SK-N-SH (cell line): ENCODE measurements at regions not wholly inside any gene's neighbourhood (a gene's known extent, or its start where the extent isn't known, plus 50 kb on each side); places are given as distances from the start of the nearest gene placed in this dataset.

Experiments used
- CTCF ChIA-PET: fragments of 300-600, 350-600 bp; formaldehyde crosslinking; extraction: SDS; loops from one replicate; lab custom pipeline; 2021; lab: Yijun Ruan, JAX
- POLR2A ChIA-PET: fragments of 350-600 bp; sonication (Branson Sonifier 250); formaldehyde crosslinking; extraction: SDS; loops from one replicate; lab custom pipeline; 2020; ENCODE audit warnings: antibody characterized with exemption, inconsistent platforms; lab: Yijun Ruan, JAX
- DNase-seq: peaks from one replicate; pipeline ENCODE4 v3.0.0; 2012
- H2AFZ ChIP-seq: fragments of 200-600 bp; sonication (generic); 2 replicates; pipeline ENCODE4 v1.8.1; 2016; ENCODE audit warnings: antibody characterized with exemption, mild to moderate bottlenecking, low read depth
- H3F3A ChIP-seq: fragments of 200-600 bp; sonication (generic); replicated peaks from 2 replicates; pipeline ENCODE3; 2016; ENCODE audit warnings: antibody characterized with exemption, mild to moderate bottlenecking; ENCODE audit not compliant: insufficient read depth
- H3K27ac ChIP-seq, 2 experiments: fragments of 200-500 bp in 1 of 2; fragments of 200-600 bp in 1 of 2; sonication (Bioruptor generic) in 1 of 2; sonication (generic), shearing (Covaris generic) in 1 of 2; 2 replicates each; pipeline versions ENCODE4 v1.5.1 to v1.6.1; 2014 to 2016; ENCODE audit warnings: low read depth in 2 of 2, inconsistent platforms in 1 of 2, low read length in 1 of 2, mild to moderate bottlenecking in 1 of 2, mixed read lengths in 1 of 2
- H3K27me3 ChIP-seq: fragments of 200-600 bp; sonication (generic), shearing (Covaris generic); 2 replicates; pipeline ENCODE4 v1.6.1; 2016; ENCODE audit warnings: mixed run types; ENCODE audit not compliant: insufficient read depth
- H3K36me3 ChIP-seq, 2 experiments: fragments of 200-500 bp in 1 of 2; fragments of 200-600 bp in 1 of 2; sonication (Bioruptor generic) in 1 of 2; sonication (generic) in 1 of 2; replicated peaks in 1 of 2; 2 replicates each; pipeline versions ENCODE3 to v1.5.1; 2014 to 2016; ENCODE audit warnings: low read length in 1 of 2, mild to moderate bottlenecking in 1 of 2; ENCODE audit not compliant: insufficient read depth in 2 of 2, control insufficient read depth in 1 of 2
- H3K4me1 ChIP-seq, 2 experiments: fragments of 200-500 bp in 1 of 2; fragments of 200-600 bp in 1 of 2; sonication (Bioruptor generic) in 1 of 2; sonication (generic), shearing (Covaris generic) in 1 of 2; 2 replicates each; pipeline versions ENCODE4 v1.5.1 to v1.6.1; 2014 to 2016; ENCODE audit warnings: low read depth in 1 of 2, low read length in 1 of 2, mixed run types in 1 of 2; ENCODE audit not compliant: insufficient read depth in 2 of 2, control insufficient read depth in 1 of 2
- H3K4me2 ChIP-seq: fragments of 200-600 bp; sonication (generic), shearing (Covaris generic); 2 replicates; pipeline ENCODE4 v1.6.1; 2017; ENCODE audit warnings: mixed run types
- H3K4me3 ChIP-seq, 2 experiments: fragments of 200-500 bp in 1 of 2; fragments of 200-600 bp in 1 of 2; sonication (Bioruptor generic) in 1 of 2; sonication (generic), shearing (Covaris generic) in 1 of 2; 2 replicates each; pipeline versions ENCODE4 v1.5.1 to v1.8.1; 2014 to 2016; ENCODE audit warnings: low read depth in 2 of 2, inconsistent platforms in 1 of 2, low read length in 1 of 2, mild to moderate bottlenecking in 1 of 2, mixed read lengths in 1 of 2, moderate library complexity in 1 of 2
- H3K79me2 ChIP-seq: fragments of 200-600 bp; sonication (generic); 2 replicates; pipeline ENCODE4 v1.8.1; 2017; ENCODE audit warnings: mild to moderate bottlenecking; ENCODE audit not compliant: insufficient read depth
- H3K9ac ChIP-seq: fragments of 200-600 bp; sonication (generic); 2 replicates; pipeline ENCODE4 v1.6.1; 2017; ENCODE audit warnings: mixed run types
- H3K9me2 ChIP-seq: fragments of 200-600 bp; sonication (generic); 2 replicates; pipeline ENCODE4 v1.6.1; 2017; ENCODE audit warnings: mixed run types
- H3K9me3 ChIP-seq: fragments of 200-600 bp; sonication (generic); 2 replicates; pipeline ENCODE4 v1.6.1; 2017; ENCODE audit warnings: mixed run types, mild to moderate bottlenecking, moderate library complexity
- H4K20me1 ChIP-seq: fragments of 200-600 bp; sonication (generic); 2 replicates; pipeline ENCODE4 v1.6.1; 2017; ENCODE audit warnings: mild to moderate bottlenecking, mixed run types; ENCODE audit not compliant: insufficient read depth
- EP300 ChIP-seq, 2 experiments: IDR thresholded peaks; 2 replicates each; pipeline versions ENCODE4 v1.4.0 to v1.6.1; 2012; ENCODE audit warnings: borderline replicate concordance in 1 of 2, low read depth in 1 of 2, low read length in 1 of 2
- FOSL2 ChIP-seq: IDR thresholded peaks from 2 replicates; pipeline ENCODE4 v1.4.0; 2012; ENCODE audit warnings: low read depth, mild to moderate bottlenecking, moderate library complexity, borderline replicate concordance
- GATA2 ChIP-seq: sonication (generic); formaldehyde crosslinking; IDR thresholded peaks from 2 replicates; pipeline ENCODE4 v1.5.0; 2020; ENCODE audit warnings: mild to moderate bottlenecking, missing genetic modification reagents
- MXI1 ChIP-seq: IDR thresholded peaks from 2 replicates; pipeline ENCODE4 v1.6.1; 2012; ENCODE audit warnings: mild to moderate bottlenecking, low read depth, low read length, improper control_type of control experiment
- POLR2AphosphoS5 ChIP-seq: IDR thresholded peaks from 2 replicates; pipeline ENCODE4 v1.6.1; 2012; ENCODE audit warnings: low read depth, low read length
- RCOR1 ChIP-seq: fragments of 150-350 bp; IDR thresholded peaks from 2 replicates; pipeline ENCODE4 v1.6.1; 2017; ENCODE audit warnings: antibody characterized with exemption, low read length
- RFX5 ChIP-seq: IDR thresholded peaks from 2 replicates; pipeline ENCODE4 v1.6.1; 2012; ENCODE audit warnings: mild to moderate bottlenecking, improper control_type of control experiment, low read length
- RXRA ChIP-seq: IDR thresholded peaks from 2 replicates; pipeline ENCODE4 v1.4.0; 2012; ENCODE audit warnings: low read depth, mild to moderate bottlenecking, borderline replicate concordance
- SMC3 ChIP-seq: IDR thresholded peaks from 2 replicates; pipeline ENCODE4 v1.6.1; 2012; ENCODE audit warnings: low read depth, low read length, improper control_type of control experiment
- TAF1 ChIP-seq: IDR thresholded peaks from 2 replicates; pipeline ENCODE4 v1.6.1; 2012; ENCODE audit warnings: low read depth, mild to moderate bottlenecking, low read length, moderate library complexity, borderline replicate concordance
- TCF12 ChIP-seq: IDR thresholded peaks from 2 replicates; pipeline ENCODE4 v1.4.0; 2012
- YY1 ChIP-seq: IDR thresholded peaks from 2 replicates; pipeline ENCODE4 v1.4.0; 2012; ENCODE audit warnings: low read depth, mild to moderate bottlenecking
- WGBS: methylation state at CpG from one replicate; pipeline ENCODE4 v1.1.6; 2017; ENCODE audit warnings: low lambda C conversion rate; 5-methylcytosine and 5-hydroxymethylcytosine counted together
- TF ChIP-seq, protein P1 (sequence below): IDR thresholded peaks from 2 replicates; pipeline ENCODE4 v1.4.0; 2012; ENCODE audit warnings: low read depth
- TF ChIP-seq, protein P2 (sequence below): IDR thresholded peaks from 2 replicates; pipeline ENCODE4; 2012
- TF ChIP-seq, protein P3 (sequence below): fragments of 150-350 bp; IDR thresholded peaks from 2 replicates; pipeline ENCODE4 v1.6.1; 2016; ENCODE audit warnings: mild to moderate bottlenecking, low read depth, low read length

DNA sequence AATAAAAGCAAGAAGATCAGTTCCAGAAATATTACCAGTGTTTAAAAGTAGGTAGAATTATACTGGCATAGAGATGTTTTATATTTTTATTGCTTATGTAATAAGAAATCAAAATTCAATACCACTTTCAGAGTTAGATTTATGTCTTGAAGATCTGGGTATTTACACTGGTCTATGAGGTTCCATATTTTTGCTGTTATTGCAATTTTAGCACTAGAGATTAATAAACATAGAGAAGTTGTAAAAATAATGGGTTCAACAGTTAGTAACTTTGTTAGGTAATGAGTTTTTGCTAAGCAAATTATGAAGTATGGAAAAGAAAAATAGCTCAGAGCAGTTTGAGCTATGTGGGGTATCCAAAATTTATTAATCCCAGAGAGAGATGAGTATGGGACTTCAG, 188.1 kb downstream of the SYT10 start:
- H3K79me2 ChIP-seq, result no peaks in the 10 kb centered on the region
- no peaks in the 10 kb centered on the region for H3K36me3 ChIP-seq
- H3K9ac ChIP-seq, result no peak overlapping the region
- no peak overlapping the region for H3K27ac ChIP-seq
- no peaks in the 10 kb centered on the region for H3K4me1 ChIP-seq
- no peak overlapping the region for H2AFZ ChIP-seq
- H3K9me3 ChIP-seq, result no peaks in the 10 kb centered on the region
- TF ChIP-seq RCOR1 (no peak), TAF1 (no peak), MXI1 (no peak), POLR2AphosphoS5 (no peak), GATA2 (CRISPR knock-in tag) (no peak), RFX5 (no peak)
- TF ChIP-seq, protein P1, sequence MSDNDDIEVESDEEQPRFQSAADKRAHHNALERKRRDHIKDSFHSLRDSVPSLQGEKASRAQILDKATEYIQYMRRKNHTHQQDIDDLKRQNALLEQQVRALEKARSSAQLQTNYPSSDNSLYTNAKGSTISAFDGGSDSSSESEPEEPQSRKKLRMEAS, result no peak
- H3K4me2 ChIP-seq, result no peak overlapping the region
- H3K27me3 ChIP-seq, result no peaks in the 10 kb centered on the region
- DNase-seq, result no peak
- no peak overlapping the region for H3K4me3 ChIP-seq
- H4K20me1 ChIP-seq, result no peaks in the 10 kb centered on the region
- no peaks in the 10 kb centered on the region for H3K9me2 ChIP-seq
- no peaks in the 10 kb centered on the region for H3F3A ChIP-seq
- ChIA-PET CTCF (no interaction called here), POLR2A (no interaction called here)

DNA sequence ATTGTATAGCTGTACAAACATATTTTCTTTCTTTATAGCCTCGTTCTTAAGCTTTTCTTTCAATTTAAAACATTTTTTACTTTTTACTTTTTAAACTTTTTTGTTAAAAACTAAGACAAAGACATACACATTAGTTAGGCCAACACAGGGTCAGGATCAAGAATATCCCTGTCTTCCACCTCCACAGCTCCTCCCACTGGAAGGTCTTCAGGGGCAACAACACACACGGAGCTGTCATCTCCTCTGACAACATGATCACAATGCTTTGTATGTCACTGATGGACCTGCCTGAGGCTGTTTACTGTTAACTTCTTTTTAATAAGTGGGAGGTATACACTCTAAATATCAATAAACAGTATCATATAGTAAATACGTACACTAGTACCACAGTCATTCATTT, 191.3 kb downstream of the SYT10 start:
- no peak for DNase-seq
- no peaks in the 10 kb centered on the region for H3K9me3 ChIP-seq
- no peaks in the 10 kb centered on the region for H3F3A ChIP-seq
- no peaks in the 10 kb centered on the region for H3K27me3 ChIP-seq
- H3K79me2 ChIP-seq, result no peaks in the 10 kb centered on the region
- H4K20me1 ChIP-seq, result no peaks in the 10 kb centered on the region
- H3K27ac ChIP-seq, result no peak overlapping the region
- no peak overlapping the region for H3K4me2 ChIP-seq
- H3K9me2 ChIP-seq, result no peaks in the 10 kb centered on the region
- POLR2A ChIA-PET, result no interaction called here
- no peak overlapping the region for H3K4me3 ChIP-seq
- H2AFZ ChIP-seq, result no peak overlapping the region
- TF ChIP-seq FOSL2 (no peak), EP300 (IDR thresholded peaks at IDR 0.05; ENCODE audit: borderline replicate concordance in 1 of 2, low read depth in 1 of 2, low read length in 1 of 2) (no peak), YY1 (no peak), SMC3 (no peak), MXI1 (no peak), RXRA (no peak), TCF12 (no peak)
- TF ChIP-seq, protein P2, sequence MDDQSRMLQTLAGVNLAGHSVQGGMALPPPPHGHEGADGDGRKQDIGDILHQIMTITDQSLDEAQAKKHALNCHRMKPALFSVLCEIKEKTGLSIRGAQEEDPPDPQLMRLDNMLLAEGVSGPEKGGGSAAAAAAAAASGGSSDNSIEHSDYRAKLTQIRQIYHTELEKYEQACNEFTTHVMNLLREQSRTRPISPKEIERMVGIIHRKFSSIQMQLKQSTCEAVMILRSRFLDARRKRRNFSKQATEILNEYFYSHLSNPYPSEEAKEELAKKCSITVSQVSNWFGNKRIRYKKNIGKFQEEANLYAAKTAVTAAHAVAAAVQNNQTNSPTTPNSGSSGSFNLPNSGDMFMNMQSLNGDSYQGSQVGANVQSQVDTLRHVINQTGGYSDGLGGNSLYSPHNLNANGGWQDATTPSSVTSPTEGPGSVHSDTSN, result no peak
- TF ChIP-seq, protein P3, sequence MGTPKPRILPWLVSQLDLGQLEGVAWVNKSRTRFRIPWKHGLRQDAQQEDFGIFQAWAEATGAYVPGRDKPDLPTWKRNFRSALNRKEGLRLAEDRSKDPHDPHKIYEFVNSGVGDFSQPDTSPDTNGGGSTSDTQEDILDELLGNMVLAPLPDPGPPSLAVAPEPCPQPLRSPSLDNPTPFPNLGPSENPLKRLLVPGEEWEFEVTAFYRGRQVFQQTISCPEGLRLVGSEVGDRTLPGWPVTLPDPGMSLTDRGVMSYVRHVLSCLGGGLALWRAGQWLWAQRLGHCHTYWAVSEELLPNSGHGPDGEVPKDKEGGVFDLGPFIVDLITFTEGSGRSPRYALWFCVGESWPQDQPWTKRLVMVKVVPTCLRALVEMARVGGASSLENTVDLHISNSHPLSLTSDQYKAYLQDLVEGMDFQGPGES, result no peak
- TF ChIP-seq, protein P1, result no peak
- TF ChIP-seq, all 33 proteins: peak for 0
- WGBS, result 12% methylated on average over 3 of the region's 3 CpGs
- Histone ChIP-seq H3K36me3 (no peaks in the 10 kb centered on the region), H3K9ac (no peak overlapping the region), H3K4me1 (no peaks in the 10 kb centered on the region)
- CTCF ChIA-PET, result interaction anchor here (0.6 kb wide), 1 partner anchor 25 kb away, joined by 3 read pairs; no protein-coding TSS in a partner anchor
